Ovary (tissue), 3 donors: ENCODE measurements at regions not wholly inside any gene's neighbourhood (a gene's known extent, or its start where the extent isn't known, plus 50 kb on each side); places are given as distances from the start of the nearest gene placed in this dataset.

Experiments
- EP300 ChIP-seq: sonication (generic); formaldehyde crosslinking; IDR thresholded peaks from one replicate; pipeline ENCODE4 v1.6.1; 2017; ENCODE audit warnings: antibody characterized with exemption
- POLR2A ChIP-seq: fragments of 450-650 bp; IDR thresholded peaks from one replicate; pipeline ENCODE4 v1.6.1; 2017; ENCODE audit warnings: antibody characterized with exemption, mild to moderate bottlenecking, moderate library complexity
- TF ChIP-seq, protein P1 (sequence below), 3 donors: fragments of 450-650 bp in 2 of 3; fragments of 200-600 bp in 1 of 3; IDR thresholded peaks; one replicate each; pipeline versions ENCODE4 v1.5.1 to v1.8.0; 2016 to 2022; ENCODE audit warnings: antibody characterized with exemption in 3 of 3, mild to moderate bottlenecking in 1 of 3
- donor health status: DM: no; HTN: no; CAD: no.

DNA sequence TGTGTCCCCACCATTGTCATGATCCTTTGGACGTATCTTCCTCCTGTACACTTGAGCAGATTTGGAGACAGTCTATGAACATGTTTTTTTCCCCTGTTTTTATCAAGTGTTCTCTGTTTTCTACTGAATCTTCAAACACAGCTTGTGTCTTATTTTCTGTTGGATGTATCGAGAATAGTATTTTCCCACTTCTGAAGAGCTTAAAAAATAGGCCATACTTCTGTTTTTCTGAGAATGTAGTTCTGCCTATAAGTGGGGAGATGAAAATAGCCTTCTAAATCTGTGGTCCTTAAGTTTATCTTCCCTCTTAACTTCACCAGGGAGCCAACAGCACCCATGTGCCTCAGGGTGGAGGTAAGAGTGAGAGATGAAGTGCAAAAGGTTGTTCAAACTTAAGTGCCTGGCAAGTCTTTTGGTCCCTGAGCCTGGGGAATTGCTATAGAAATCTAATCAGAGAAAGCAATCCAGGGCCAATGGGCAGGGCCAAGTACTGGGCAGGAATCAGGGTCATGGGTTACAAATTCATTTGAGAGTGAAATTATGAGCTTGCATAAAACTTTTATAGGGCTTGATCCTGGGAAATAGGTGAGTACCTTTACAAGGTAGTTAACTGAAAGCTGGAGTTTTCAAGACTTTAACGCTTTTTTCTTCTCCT, 58.9 kb downstream of the ARF6 start:
- TF ChIP-seq POLR2A, result no peak
- TF ChIP-seq, protein P1, sequence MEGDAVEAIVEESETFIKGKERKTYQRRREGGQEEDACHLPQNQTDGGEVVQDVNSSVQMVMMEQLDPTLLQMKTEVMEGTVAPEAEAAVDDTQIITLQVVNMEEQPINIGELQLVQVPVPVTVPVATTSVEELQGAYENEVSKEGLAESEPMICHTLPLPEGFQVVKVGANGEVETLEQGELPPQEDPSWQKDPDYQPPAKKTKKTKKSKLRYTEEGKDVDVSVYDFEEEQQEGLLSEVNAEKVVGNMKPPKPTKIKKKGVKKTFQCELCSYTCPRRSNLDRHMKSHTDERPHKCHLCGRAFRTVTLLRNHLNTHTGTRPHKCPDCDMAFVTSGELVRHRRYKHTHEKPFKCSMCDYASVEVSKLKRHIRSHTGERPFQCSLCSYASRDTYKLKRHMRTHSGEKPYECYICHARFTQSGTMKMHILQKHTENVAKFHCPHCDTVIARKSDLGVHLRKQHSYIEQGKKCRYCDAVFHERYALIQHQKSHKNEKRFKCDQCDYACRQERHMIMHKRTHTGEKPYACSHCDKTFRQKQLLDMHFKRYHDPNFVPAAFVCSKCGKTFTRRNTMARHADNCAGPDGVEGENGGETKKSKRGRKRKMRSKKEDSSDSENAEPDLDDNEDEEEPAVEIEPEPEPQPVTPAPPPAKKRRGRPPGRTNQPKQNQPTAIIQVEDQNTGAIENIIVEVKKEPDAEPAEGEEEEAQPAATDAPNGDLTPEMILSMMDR (IDR thresholded peaks at IDR 0.05), result no peak
- TF ChIP-seq EP300, result no peak
